ENCODE measurements at regions not wholly inside any gene's neighbourhood (a gene's known extent, or its start where the extent isn't known, plus 50 kb on each side); places are given as distances from the start of the nearest gene placed in this dataset.
A peak's percentile ranks its signal among the peaks of the same experiment; 100 is the strongest.
"Not testable (repeated sequence)": the region's sequence is repeated elsewhere in the genome, so short reads cannot be mapped to it uniquely, and the experiment has no call there.

DNA sequence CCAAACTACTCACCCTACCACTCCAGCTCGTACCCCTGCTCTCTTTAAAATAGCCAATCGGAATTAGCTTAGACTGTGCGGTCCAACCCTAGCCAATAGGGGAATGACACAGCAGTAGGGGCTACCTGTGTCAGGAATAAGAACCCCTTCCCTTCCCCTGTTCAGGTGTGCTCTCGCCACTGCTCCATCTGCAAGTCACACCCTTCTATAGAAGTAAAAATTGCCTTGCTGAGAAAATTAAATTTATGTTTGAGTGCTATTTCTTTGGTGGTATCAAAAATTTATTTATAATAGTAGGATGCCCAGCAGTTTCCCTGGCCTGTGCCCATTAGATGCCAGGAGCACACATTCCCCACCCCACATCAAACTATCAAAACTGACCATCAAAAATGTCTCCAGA, 304.7 kb upstream of the CDYL start:
- DNase-seq (ENCODE audit: low read depth in 4 of 4, low spot score in 3 of 4), result not testable (repeated sequence)

DNA sequence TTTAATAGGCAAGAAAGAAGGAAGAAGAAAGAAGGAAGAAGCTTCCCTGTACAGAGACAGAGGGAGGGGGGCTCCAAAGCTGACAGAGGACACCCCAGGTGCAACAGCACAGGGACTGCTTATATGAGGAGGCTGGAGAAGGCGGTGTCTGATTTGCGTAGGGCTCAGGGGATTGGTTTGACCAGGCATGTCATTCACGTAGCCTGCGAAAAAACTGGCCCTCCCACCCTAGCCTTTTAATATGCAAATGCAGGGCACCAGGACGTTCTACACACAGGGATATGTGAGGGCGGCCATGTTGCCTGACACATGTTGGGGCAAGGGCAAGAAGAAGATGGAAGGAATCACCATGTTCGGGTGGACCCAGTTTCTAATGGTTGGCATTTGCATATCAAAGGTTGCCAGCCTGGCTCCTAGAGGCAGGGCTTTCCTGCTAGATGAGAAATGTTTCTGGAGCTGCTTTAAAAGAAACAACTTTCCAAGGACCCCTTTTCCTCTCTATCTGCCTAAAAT, 305.4 kb upstream of the CDYL start:
- no peak for DNase-seq (ENCODE audit: low read depth in 4 of 4, low spot score in 3 of 4)

DNA sequence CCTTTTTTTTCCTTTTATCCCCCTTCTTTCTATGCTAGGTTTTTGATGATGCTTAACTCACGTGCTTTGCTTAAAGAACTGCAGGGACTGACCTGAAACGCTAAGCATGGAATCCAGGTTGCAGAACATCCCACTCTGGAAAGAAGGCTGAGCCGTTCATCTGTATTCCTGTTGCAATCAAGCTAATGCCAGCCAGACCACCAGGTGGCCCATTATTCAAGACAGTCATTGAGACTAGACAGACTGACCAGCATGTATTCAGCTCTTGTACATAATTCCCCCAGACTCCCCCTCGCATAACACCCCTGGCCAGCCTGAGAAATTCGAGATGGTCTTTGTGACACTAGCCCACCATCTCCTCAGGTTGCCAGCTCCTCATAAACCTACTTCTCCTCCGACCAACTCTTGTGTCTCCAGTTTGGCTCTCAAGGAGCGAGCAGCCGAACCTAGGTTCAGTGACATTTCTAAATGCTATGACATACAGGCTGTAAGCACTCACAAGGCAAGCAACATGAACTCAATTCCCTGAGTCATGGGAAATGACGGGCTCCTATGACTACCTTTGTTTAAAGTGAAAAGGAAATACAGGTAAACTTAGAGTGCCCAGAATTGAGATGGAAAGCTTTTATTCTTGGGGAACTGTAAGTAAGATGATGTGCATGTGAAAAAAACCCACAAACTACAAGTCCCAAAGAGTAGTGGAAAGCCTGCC, 309.3 kb upstream of the CDYL start:
- no peak for DNase-seq (ENCODE audit: low read depth in 4 of 4, low spot score in 3 of 4)

DNA sequence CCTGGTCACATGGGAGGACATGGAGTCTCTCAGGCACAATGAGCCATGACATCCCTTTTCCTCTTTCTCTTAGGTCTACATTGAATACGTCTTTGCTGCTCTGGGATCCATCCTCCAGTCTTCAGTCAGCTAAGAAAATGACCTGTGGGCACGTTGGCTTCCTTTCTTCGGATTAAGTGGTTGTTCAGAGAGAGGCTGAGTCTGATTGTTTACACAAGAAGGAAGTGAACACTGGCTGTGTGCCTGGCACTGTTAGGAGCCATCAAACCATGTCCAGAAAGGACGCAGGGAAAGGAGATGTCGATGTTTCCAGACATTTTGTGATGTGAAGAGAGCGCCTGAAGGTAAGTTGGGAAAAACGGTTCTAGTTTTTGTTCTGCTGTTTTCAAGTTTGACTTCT, 309.9 kb upstream of the CDYL start:
- no peak for DNase-seq (ENCODE audit: low read depth in 4 of 4, low spot score in 3 of 4)

DNA sequence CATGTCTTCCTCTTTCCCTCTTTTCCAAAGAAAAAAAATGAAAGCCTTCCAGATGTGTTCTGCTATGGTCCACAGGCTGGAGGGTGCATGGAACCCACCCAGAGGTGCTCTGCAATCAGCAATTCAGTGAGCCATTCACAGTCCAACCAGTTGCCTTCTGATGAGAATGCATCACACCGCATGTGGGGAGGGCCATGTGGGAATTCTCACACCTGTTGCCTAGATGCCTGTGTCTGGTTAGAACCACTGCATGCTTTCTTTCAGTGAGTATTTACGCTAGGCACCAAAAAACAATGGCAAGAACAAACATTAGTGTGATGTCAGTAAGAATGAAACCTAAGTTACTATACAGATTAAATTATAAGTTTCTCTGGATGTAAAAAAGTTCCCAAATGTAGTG, 311.6 kb upstream of the CDYL start:
- DNase-seq (ENCODE audit: low read depth in 4 of 4, low spot score in 3 of 4), result no peak

DNA sequence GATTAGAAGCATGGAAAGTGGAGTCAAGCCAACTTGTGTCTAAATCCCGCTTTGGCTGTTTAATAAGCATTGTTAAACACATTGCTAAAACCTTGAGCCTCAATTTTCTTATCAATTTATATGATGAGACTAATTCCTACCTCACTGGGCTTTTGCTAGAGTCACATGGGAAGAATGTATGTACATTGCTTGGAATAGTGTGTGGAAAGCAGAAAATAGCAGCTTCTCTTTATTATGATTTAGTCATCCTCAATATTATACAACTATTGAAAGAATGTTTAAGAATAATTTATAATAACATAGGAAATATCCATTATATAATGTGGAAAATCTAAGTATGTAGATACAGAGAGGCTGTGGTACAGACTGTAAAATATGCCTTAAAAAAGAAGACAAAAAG, 313.0 kb upstream of the CDYL start:
- no peak for DNase-seq (ENCODE audit: low read depth in 4 of 4, low spot score in 3 of 4)

DNA sequence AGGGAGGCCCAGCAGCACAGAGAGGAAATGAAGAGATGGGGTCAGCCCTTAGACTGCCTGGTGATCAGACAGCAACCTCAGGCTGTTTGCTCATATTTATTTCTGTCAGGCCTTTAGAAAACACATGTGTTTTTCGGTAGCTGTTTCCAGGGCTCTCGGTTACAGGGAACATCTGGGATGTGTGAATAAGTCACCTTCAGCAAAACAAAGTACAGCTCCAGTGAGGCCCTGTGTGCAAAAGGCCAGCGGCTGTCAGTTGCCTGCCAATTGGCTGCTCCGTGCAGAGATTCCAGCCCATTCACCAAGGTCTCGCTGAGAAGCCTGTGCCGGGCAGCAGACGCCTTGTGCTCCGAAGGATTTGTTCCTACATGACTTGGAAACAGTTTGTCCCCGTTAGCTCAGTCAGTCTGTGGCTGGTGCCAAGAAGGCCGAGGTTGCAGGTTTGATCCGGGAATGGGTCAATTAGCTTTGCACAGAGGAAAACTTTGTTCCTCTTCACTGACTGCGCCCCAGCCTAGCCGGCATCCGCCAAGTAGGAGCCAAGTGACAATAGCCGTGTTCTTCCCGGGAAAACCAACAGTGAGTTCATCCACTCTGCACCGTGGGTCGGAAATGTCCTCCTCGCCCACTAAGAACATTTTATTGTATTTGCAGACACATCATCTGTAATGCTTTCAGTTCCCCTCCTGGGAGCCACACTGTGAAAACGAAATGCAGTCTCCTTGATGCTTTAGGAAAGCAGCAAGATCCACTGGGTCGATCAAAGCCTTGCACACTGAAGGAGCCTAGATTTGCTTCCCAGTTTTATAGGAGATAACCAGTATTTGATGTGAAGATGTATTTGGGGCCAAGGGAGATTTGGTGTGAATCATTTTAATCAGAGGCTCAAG, 315.4 kb upstream of the CDYL start:
- DNase-seq (ENCODE audit: low read depth in 4 of 4, low spot score in 3 of 4), result peak in 1 of 4 donors; percentile 27

DNA sequence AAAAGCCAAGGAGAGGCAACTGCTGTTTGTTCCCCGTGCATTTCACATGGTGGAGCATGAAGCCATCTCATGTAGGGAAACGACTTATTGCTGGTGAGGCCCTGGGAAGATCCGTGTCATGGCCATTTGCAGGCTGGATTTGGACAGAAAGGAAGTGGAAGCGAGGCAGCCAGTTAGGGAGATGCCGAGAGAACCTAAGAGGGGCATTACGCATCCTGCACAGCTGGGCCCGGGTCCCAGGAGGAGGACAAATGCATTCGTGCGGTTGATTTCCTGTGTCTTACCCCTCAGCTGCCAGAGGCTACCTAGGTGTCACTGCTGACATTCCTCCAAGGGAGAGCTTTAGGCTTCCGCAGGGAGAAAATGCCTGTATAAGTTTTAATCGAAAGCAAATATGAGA, 316.2 kb upstream of the CDYL start:
- DNase-seq (ENCODE audit: low read depth in 4 of 4, low spot score in 3 of 4), result no peak

DNA sequence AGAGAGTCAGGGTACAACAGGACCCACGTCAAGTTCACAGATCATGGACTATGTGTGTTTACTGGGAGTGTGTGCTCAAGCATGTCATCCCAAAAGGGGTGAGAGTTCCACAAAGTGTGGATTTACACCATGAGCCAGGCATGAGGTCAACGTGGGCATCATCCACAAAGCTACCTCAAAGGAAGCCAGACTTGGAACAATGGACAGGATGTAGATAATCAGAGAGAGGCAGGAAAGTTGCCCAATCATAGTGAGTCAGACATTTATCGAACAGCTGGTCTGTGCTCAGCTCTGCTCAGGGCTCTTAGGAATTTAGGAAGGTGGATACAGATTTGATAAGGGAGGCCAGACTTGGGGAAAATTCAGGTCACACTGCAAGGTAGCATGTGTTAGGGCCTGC, 317.2 kb upstream of the CDYL start:
- no peak for DNase-seq (ENCODE audit: low read depth in 4 of 4, low spot score in 3 of 4)

DNA sequence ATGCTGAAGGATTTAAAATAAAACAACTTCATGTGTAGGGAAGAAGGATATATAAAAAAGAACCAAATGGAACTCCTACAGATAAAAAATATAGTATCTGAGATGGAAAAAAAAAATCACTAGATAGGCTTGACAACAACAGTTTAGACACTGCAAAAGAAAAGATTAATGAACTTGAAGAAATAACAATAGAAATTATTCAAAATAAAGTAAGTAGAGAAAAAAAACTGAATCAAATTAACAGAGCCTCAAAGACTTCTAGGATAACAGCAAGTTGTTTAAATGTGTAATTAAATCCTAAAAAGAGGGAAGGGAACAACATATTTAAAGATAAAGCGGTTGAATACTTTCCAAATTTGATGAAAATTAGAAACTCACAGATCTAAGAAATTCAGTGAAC, 316.3 kb upstream of the ECI2 start:
- no peak for DNase-seq (ENCODE audit: low read depth in 4 of 4, low spot score in 3 of 4)

DNA sequence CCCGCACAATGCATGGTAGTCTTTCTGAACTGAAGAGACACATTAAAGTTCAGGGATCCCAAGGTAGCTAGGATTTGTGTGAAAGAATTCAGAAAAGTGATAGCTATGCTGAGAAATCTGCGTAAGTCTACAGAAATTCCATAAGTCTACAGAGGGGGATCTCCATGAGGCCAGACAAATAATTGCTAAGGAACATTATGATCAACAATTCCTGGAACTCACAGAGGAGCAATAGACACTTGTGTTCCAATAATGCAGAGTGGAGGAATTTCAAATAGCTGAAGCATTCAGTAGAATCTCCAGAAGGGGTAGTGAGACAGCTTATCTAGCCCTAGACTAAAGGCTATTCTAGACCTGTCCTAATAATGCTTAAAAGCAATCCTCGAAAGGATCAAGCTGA, 315.7 kb upstream of the ECI2 start:
- no peak for DNase-seq (ENCODE audit: low read depth in 4 of 4, low spot score in 3 of 4)

DNA sequence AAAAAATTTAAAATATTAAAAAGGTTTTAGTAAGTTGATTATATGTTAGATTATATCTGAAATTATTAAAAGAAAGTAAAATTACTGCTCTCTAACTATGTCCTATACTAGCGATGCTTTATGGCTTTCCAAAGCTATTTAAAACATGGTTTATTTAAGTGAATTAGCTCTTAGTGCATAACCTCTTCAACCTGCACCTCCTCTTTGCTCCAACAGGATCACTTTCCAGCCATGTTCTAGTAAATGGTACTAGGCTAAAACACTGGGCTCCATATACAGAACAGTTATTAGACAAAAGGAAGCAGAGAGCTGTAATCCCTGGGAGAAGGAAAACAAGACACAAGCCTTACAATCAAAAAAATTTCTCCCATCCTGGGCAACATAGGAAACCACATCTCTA, 314.9 kb upstream of the ECI2 start:
- no peak for DNase-seq (ENCODE audit: low read depth in 4 of 4, low spot score in 3 of 4)

DNA sequence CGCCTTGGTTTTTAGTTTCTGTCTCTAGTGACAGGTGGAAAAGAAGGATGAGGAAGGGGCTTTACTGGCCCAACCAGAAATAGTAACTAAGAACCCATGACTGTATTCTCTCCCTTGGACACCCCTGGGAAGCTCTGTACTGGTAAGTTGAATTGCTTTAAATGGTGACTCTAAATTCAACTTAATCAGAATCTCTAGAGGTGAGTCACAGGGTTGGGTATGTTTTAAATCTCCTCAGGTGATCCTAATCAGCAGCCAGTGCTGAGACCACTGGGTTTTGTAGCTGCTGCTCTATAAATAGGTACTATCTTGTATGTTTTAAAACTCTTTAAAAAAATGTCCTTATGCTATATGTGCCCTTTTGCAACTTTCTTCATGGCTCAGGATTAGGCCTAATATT, 314.0 kb upstream of the ECI2 start:
- no peak for DNase-seq (ENCODE audit: low read depth in 4 of 4, low spot score in 3 of 4)

DNA sequence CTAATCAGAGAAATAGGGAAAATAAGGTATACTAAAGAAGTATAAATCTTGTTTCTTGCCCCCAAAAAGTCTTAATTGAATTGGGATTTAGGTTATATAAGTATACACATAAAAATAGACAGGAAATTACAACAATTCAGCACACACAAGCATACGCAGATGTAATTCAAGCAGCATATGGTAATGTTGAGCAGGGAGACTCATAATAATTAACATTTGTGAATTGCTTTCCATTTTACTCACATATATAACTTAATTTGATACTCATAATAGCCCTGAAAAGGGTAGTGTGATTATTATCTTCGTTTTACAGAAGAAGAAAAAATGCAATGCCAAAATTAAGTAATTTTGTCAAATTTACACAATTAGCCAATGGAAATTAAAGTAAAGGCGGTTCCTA, 313.5 kb upstream of the ECI2 start:
- no peak for DNase-seq (ENCODE audit: low read depth in 4 of 4, low spot score in 3 of 4)

DNA sequence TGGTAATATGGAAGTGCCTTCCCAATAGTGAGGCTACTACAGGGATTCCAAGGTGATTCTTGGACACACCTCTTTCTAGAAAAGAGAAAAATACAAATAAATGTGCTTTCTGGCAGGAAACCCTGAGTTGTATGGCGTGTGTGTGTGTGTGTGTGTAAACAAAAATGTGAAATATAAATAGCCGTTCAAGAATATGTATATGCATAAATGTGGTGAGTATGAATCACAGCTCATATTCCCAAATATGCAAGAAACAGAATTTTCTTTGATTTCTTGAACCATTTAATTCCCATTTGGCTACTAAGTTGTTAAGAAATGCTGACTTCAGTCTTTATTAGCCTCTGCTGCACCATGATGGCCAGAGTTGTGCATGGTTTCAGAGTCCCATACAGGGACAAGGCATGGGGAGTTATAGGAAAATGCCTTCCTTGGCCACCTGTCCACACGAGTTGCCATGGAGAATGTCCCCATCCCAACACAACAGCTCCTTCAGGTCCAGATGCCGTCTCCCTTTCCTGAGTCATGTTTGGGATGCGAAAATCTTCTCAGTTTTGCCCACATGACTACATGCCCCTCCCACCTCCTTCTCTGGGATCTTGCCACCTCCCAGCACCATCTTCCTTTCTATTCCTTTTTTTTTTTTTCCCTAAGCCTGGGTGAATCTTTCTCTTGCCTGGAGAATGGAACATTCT, 312.4 kb upstream of the ECI2 start:
- no peak for DNase-seq (ENCODE audit: low read depth in 4 of 4, low spot score in 3 of 4)

DNA sequence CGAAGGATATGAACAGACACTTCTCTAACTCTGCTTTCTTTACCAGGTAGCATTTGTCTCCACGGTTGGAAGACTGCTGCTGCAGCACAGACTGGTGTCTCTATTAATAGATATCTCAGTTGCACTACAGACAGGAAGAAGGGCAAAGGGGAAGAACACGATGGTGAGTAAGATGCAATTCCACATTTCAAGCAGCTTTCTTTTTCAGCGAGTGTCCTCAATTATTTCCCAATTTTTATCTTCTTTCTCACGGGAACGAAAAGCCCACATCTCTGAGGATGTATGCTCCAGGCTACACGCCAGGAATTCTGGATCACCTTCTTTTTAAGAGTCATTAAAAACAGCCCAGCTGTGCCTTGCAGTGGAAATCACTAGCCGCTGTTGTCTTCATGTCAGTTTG, 311.6 kb upstream of the ECI2 start:
- DNase-seq (ENCODE audit: low read depth in 4 of 4, low spot score in 3 of 4), result no peak

DNA sequence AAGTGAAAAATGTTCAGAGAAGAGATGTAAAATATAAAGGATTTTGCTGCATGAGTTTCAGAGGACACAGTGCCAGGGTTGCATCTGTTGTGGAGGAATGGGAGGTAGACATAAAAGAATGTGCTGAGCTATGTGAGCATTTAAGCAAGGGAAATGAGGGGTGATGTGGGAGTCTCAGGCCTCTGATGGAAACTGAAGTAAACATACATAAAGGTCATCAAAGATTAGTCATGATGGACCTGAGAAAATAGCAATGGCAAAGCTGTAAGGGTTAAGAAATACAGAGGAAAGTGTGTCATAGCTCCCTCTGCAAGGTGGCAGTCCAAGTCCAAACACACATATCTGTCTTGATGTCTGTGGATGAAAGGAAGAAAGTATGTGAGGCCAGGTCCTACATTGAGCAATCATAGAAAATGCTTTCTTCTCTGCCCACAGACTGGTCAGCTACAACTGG, 306.6 kb upstream of the ECI2 start:
- DNase-seq (ENCODE audit: low read depth in 4 of 4, low spot score in 3 of 4), result no peak

DNA sequence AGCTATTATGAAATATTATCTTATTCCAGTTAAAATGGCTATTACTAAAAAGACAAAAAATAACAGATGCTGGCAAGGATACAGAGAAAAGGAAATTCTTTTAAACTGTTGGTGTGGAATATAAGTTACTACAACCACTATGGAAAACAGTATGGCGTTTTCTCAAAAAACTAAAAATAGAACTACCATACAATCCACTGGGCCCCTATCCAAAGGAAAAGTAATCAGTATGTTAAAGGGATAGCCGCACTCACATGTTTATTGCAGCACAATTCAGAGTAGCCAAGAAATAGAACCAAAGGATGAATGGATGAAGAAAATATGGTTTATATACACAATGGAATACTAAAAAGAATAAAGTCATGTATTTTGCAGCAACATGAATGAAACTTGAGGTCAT, 303.8 kb upstream of the ECI2 start:
- DNase-seq (ENCODE audit: low read depth in 4 of 4, low spot score in 3 of 4), result no peak

DNA sequence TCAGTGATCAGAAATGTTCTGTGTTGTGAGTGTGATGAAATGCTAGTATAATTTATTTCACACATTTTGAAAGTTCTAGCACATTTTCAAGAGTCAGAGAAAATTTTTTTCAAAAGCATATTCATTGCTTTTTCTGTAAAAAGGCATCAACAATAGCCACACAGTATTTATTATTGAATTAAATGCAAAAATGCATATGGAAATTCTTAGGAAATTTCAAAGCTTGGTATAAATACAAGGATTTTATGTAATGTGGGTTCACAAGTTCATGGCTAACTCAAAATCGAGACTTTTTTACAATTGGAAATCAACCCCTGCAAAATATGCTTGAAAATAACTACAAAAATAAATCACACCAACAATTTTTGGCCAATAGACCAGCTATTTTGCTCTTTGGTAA, 302.0 kb upstream of the ECI2 start:
- DNase-seq (ENCODE audit: low read depth in 4 of 4, low spot score in 3 of 4), result no peak

DNA sequence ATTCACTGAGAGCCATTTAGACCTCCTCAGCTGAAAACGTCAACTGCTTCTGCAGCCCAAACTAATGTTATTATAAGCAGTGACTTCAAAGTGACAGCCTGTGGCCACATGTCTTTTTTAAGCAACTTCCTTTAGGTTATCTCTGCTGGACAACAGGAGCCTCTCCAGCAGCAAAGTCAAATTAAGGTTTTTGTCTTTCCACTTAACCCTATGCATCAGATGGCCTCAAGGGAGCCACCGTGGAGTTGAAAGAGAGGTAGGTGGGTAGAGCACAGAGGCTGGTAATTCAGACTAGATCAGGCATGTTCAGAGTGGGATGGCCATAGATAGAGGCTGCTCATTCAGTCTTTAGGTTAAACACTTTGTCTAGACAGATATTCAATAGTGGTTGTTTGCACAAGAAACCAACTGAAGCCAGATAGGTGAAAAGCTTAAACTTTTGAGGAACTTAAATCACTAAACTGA, 300.6 kb upstream of the ECI2 start:
- DNase-seq (ENCODE audit: low read depth in 4 of 4, low spot score in 3 of 4), result no peak

DNA sequence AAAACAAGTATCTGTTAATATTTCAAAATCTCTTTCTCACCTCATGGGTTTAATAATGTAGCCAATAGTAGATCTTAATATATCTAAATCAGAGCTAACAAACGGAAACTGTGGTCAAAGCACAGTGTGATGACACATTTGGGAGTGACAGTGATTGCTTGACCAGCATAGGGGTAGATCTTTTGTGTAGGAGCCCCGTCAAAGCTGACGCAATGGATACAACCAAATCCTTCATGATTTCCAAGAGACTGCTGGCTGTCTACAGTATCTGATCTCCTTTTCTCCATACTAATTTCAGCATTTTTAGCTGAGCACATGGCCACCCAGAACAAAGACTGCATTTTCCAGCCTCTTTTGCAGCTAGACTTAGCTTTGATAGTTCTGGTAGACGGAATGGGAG, 299.3 kb upstream of the ECI2 start:
- DNase-seq (ENCODE audit: low read depth in 4 of 4, low spot score in 3 of 4), result no peak

Measured in left renal pelvis (tissue), 4 donors.